ENCODE measurements at regions not wholly inside any gene's neighbourhood (a gene's known extent, or its start where the extent isn't known, plus 50 kb on each side); places are given as distances from the start of the nearest gene placed in this dataset.

DNA sequence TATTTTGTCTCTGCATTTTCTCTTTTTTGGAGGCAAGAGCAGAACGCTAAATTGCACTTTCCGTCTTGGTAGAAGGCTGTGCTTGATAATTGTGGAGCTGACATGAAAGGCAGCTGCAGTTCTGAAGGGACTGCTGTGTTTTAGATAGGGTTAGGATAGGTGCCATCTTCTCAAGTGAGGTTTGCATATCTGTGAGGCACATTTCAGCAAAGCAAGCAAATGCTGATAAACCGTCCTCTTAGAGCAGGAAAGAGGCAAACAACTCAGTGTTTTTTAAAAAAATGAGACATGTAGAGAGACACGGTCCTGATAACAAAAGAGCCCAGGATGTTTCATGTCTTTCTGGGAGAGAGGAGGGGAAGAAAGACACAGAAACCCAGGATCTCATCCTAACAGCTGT lies 217.7 kb downstream of the SOCS6 start:
- TF ChIP-seq, protein P1, sequence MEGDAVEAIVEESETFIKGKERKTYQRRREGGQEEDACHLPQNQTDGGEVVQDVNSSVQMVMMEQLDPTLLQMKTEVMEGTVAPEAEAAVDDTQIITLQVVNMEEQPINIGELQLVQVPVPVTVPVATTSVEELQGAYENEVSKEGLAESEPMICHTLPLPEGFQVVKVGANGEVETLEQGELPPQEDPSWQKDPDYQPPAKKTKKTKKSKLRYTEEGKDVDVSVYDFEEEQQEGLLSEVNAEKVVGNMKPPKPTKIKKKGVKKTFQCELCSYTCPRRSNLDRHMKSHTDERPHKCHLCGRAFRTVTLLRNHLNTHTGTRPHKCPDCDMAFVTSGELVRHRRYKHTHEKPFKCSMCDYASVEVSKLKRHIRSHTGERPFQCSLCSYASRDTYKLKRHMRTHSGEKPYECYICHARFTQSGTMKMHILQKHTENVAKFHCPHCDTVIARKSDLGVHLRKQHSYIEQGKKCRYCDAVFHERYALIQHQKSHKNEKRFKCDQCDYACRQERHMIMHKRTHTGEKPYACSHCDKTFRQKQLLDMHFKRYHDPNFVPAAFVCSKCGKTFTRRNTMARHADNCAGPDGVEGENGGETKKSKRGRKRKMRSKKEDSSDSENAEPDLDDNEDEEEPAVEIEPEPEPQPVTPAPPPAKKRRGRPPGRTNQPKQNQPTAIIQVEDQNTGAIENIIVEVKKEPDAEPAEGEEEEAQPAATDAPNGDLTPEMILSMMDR (IDR thresholded peaks at IDR 0.05), result no peak
- TF ChIP-seq POLR2A (IDR thresholded peaks at IDR 0.05), result no peak

Measured in tibial nerve (tissue), 3 donors.